Fibroblast of lung (primary cell): ENCODE measurements at regions not wholly inside any gene's neighbourhood (a gene's known extent, or its start where the extent isn't known, plus 50 kb on each side); places are given as distances from the start of the nearest gene placed in this dataset.

ENCODE experiments used
- DNase-seq, 2 donors: peaks; one replicate each; pipeline versions ENCODE4 v3.0.0 to v3.0.0-alpha.2; 2010; ENCODE audit warnings: low read depth in 2 of 2
- H2AFZ ChIP-seq: 2 replicates; pipeline ENCODE4 v1.5.1; 2012; ENCODE audit warnings: low read length, control low read depth, inconsistent platforms
- H3K27ac ChIP-seq: 2 replicates; pipeline ENCODE4 v1.5.1; 2011; ENCODE audit warnings: low read length, control low read depth; ENCODE audit not compliant: insufficient read depth
- H3K27me3 ChIP-seq: 2 replicates; pipeline ENCODE4 v1.5.1; 2011; ENCODE audit warnings: mild to moderate bottlenecking, low read length; ENCODE audit not compliant: control insufficient read depth, insufficient read depth
- H3K36me3 ChIP-seq: 2 replicates; pipeline ENCODE4 v1.5.1; 2011; ENCODE audit warnings: low read length; ENCODE audit not compliant: control insufficient read depth, insufficient read depth
- H3K4me1 ChIP-seq: 2 replicates; pipeline ENCODE4 v1.5.1; 2011; ENCODE audit warnings: low read length; ENCODE audit not compliant: control insufficient read depth, insufficient read depth; ENCODE audit errors: extremely low read depth
- H3K4me2 ChIP-seq: 2 replicates; pipeline ENCODE4 v1.5.1; 2011; ENCODE audit warnings: low read length, control low read depth; ENCODE audit not compliant: insufficient read depth; ENCODE audit errors: extremely low read depth
- H3K4me3 ChIP-seq, 4 experiments: fragments of 200-600 bp in 1 of 4; sonication (generic) in 1 of 4; replicated peaks in 1 of 4; 2 replicates each; pipeline ENCODE4 v1.5.1; 2011 to 2016; ENCODE audit warnings: low read length in 4 of 4, low read depth in 3 of 4, mild to moderate bottlenecking in 3 of 4, control low read depth in 2 of 4, inconsistent platforms in 1 of 4, mixed read lengths in 1 of 4; ENCODE audit not compliant: insufficient read depth in 1 of 4; ENCODE audit errors: control extremely low read depth in 1 of 4
- H3K79me2 ChIP-seq: 2 replicates; pipeline ENCODE4 v1.5.1; 2012; ENCODE audit warnings: mild to moderate bottlenecking, low read length, inconsistent platforms; ENCODE audit not compliant: control insufficient read depth, insufficient read depth
- H3K9ac ChIP-seq: 2 replicates; pipeline ENCODE4 v1.5.1; 2011; ENCODE audit warnings: mild to moderate bottlenecking, low read length, control low read depth; ENCODE audit not compliant: insufficient read depth
- H3K9me3 ChIP-seq: 2 replicates; pipeline ENCODE4 v1.5.1; 2012; ENCODE audit warnings: low read depth, low read length; ENCODE audit not compliant: control insufficient read depth, insufficient read depth
- H4K20me1 ChIP-seq: 2 replicates; pipeline ENCODE4 v1.5.1; 2011; ENCODE audit warnings: low read length; ENCODE audit not compliant: control insufficient read depth, insufficient read depth; ENCODE audit errors: extremely low read depth
- CTCF ChIP-seq, 2 donors: IDR thresholded peaks in 1 of 2; conservative IDR thresholded peaks in 1 of 2; 1 replicate in 1 of 2; 2 replicates in 1 of 2; pipeline ENCODE4 v1.5.1; 2011 to 2012; ENCODE audit warnings: low read length in 2 of 2, control low read depth in 1 of 2, inconsistent platforms in 1 of 2, low read depth in 1 of 2, mild to moderate bottlenecking in 1 of 2
- EZH2 ChIP-seq: IDR thresholded peaks from 2 replicates; pipeline ENCODE4 v1.5.1; 2012; ENCODE audit warnings: low read length, control low read depth, mild to moderate bottlenecking; ENCODE audit errors: missing control alignments

- TF ChIP-seq CTCF (conservative IDR thresholded peaks at IDR 0.05 in 1 of 2, IDR thresholded peaks at IDR 0.05 in 1 of 2; ENCODE audit: low read depth in 1 of 2, low read length in 2 of 2) (no peak), EZH2 (no peak)
- no peak overlapping the region for H3K4me2 ChIP-seq
Observed at GRCh38 chr21:17386498-17386897, 126.3 kb upstream of the CXADR start.

GRCh38 chr21:17387030-17387617, 125.7 kb upstream of the CXADR start:
- Histone ChIP-seq H2AFZ (no peak overlapping the region), H3K4me1 (no peaks in the 10 kb centered on the region), H4K20me1 (no peaks in the 10 kb centered on the region), H3K36me3 (no peaks in the 10 kb centered on the region), H3K9me3 (no peaks in the 10 kb centered on the region), H3K27me3 (no peaks in the 10 kb centered on the region), H3K79me2 (no peaks in the 10 kb centered on the region), H3K4me2 (no peak overlapping the region), H3K9ac (no peak overlapping the region), H3K4me3 (no peak overlapping the region), H3K27ac (no peak overlapping the region)
- DNase-seq = peak; percentile 38 to 79
- TF ChIP-seq CTCF (conservative IDR thresholded peaks at IDR 0.05 in 1 of 2, IDR thresholded peaks at IDR 0.05 in 1 of 2; ENCODE audit: low read depth in 1 of 2, low read length in 2 of 2) = peak; percentile 52 to 54
- no peak for TF ChIP-seq EZH2

More at GRCh38 chr21:17386498-17386897, 126.3 kb upstream of the CXADR start:
- DNase-seq = no peak
- H2AFZ ChIP-seq = no peak overlapping the region
- H3K36me3 ChIP-seq = no peaks in the 10 kb centered on the region
- no peaks in the 10 kb centered on the region for H3K27me3 ChIP-seq
- H4K20me1 ChIP-seq = no peaks in the 10 kb centered on the region
- H3K27ac ChIP-seq = no peak overlapping the region
- H3K9ac ChIP-seq = no peak overlapping the region
- H3K4me3 ChIP-seq = no peak overlapping the region
- no peaks in the 10 kb centered on the region for H3K79me2 ChIP-seq
- H3K4me1 ChIP-seq = no peaks in the 10 kb centered on the region
- no peaks in the 10 kb centered on the region for H3K9me3 ChIP-seq

- no peak overlapping the region for H3K4me2 ChIP-seq
- no peak overlapping the region for H3K27ac ChIP-seq
- no peaks in the 10 kb centered on the region for H3K36me3 ChIP-seq
- H3K9ac ChIP-seq = no peak overlapping the region
- DNase-seq = no peak
- H3K4me3 ChIP-seq = no peak overlapping the region
- TF ChIP-seq EZH2 (no peak), CTCF (conservative IDR thresholded peaks at IDR 0.05 in 1 of 2, IDR thresholded peaks at IDR 0.05 in 1 of 2; ENCODE audit: low read depth in 1 of 2, low read length in 2 of 2) (no peak)
- no peak overlapping the region for H2AFZ ChIP-seq
- H3K27me3 ChIP-seq = no peaks in the 10 kb centered on the region
- H3K4me1 ChIP-seq = no peaks in the 10 kb centered on the region
- H3K9me3 ChIP-seq = no peaks in the 10 kb centered on the region
- H3K79me2 ChIP-seq = no peaks in the 10 kb centered on the region
- H4K20me1 ChIP-seq = no peaks in the 10 kb centered on the region
Observed at GRCh38 chr21:17388226-17388625, 124.6 kb upstream of the CXADR start.
